ENCODE measurements at regions not wholly inside any gene's neighbourhood (a gene's known extent, or its start where the extent isn't known, plus 50 kb on each side); places are given as distances from the start of the nearest gene placed in this dataset.

GRCh38 chr3:110123946-110124345 is 786.6 kb upstream of the DPPA4 start (continued):
- TF ChIP-seq CEBPZ (IDR thresholded peaks at IDR 0.05; ENCODE audit: low read depth, low read length) = no peak

- Histone ChIP-seq H3K9ac (ENCODE audit: control insufficient read depth, insufficient read depth, low read length) (no peak overlapping the region), H2AFZ (ENCODE audit: control insufficient read depth, low read depth, low read length) (no peak overlapping the region), H4K20me1 (ENCODE audit: control insufficient read depth, insufficient read depth) (no peaks in the 10 kb centered on the region), H3K27me3 (replicated peaks in 1 of 2; ENCODE audit: control insufficient read depth in 2 of 2, insufficient read depth in 2 of 2, low read length in 1 of 2) (no peaks in the 10 kb centered on the region), H3K9me3 (replicated peaks; ENCODE audit: control insufficient read depth, insufficient read depth, low read length) (no peaks in the 10 kb centered on the region), H3K4me2 (ENCODE audit: control insufficient read depth, insufficient read depth) (no peak overlapping the region), H3K27ac (ENCODE audit: control insufficient read depth, insufficient read depth) (no peak overlapping the region), H3K4me3 (no peak overlapping the region), H3K36me3 (ENCODE audit: control insufficient read depth in 2 of 2, insufficient read depth in 2 of 2, low read length in 1 of 2) (no peaks in the 10 kb centered on the region), H3K79me2 (ENCODE audit: control insufficient read depth, insufficient read depth, low read length) (no peaks in the 10 kb centered on the region), H3K4me1 (ENCODE audit: control insufficient read depth, insufficient read depth, low read length) (no peaks in the 10 kb centered on the region)
- intact Hi-C loops (cut with micrococcal nuclease; ENCODE audit: unreplicated experiment) (no loop called here), in situ Hi-C loops (cut with MboI) (no loop called here)
- TF ChIP-seq HDAC2 (IDR thresholded peaks at IDR 0.05) (no peak), CBX3 (IDR thresholded peaks at IDR 0.05; ENCODE audit: borderline replicate concordance, low read depth) (no peak), TCF3 (IDR thresholded peaks at IDR 0.05; ENCODE audit: borderline replicate concordance, insufficient read depth, low read depth, low read length) (no peak)
- FAIRE-seq = no peak
- ChIA-PET RAD21 (ENCODE audit: unreplicated experiment) (no interaction called here), CTCF (no interaction called here), POLR2A (no interaction called here), SMC1A (ENCODE audit: uncharacterized antibody, unreplicated experiment) (no interaction called here)
- WGBS (ENCODE audit: insufficient coverage, insufficient replicate concordance, low lambda C conversion rate, missing lambda C conversion rate) = 22% methylated on average over 10 of the region's 10 CpGs
- DNase-seq (ENCODE audit: low read depth, low spot score) = no peak
- BruUV-seq (replicated peaks) = no TSS peak
- ATAC-seq = no peak
Observed at GRCh38 chr3:110126065-110126464, 788.7 kb upstream of the DPPA4 start.

Measured in GM12878 (cell line).